ENCODE measurements at regions not wholly inside any gene's neighbourhood (a gene's known extent, or its start where the extent isn't known, plus 50 kb on each side); places are given as distances from the start of the nearest gene placed in this dataset.

GRCh38 chr4:115920637-115921036 is 807.2 kb upstream of the NDST4 start:
- no peak overlapping the region for H3K4me3 ChIP-seq (ENCODE audit: low read depth, low read length)
- TF ChIP-seq, protein P1, sequence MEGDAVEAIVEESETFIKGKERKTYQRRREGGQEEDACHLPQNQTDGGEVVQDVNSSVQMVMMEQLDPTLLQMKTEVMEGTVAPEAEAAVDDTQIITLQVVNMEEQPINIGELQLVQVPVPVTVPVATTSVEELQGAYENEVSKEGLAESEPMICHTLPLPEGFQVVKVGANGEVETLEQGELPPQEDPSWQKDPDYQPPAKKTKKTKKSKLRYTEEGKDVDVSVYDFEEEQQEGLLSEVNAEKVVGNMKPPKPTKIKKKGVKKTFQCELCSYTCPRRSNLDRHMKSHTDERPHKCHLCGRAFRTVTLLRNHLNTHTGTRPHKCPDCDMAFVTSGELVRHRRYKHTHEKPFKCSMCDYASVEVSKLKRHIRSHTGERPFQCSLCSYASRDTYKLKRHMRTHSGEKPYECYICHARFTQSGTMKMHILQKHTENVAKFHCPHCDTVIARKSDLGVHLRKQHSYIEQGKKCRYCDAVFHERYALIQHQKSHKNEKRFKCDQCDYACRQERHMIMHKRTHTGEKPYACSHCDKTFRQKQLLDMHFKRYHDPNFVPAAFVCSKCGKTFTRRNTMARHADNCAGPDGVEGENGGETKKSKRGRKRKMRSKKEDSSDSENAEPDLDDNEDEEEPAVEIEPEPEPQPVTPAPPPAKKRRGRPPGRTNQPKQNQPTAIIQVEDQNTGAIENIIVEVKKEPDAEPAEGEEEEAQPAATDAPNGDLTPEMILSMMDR (conservative IDR thresholded peaks at IDR 0.05; ENCODE audit: low read depth, low read length) = no peak
- DNase-seq (ENCODE audit: low read depth) = no peak

GRCh38 chr4:115918149-115918548 is 804.7 kb upstream of the NDST4 start:
- TF ChIP-seq, protein P1 (conservative IDR thresholded peaks at IDR 0.05; ENCODE audit: low read depth, low read length) = no peak
- no peak overlapping the region for H3K4me3 ChIP-seq (ENCODE audit: low read depth, low read length)
- DNase-seq (ENCODE audit: low read depth) = no peak

DNA sequence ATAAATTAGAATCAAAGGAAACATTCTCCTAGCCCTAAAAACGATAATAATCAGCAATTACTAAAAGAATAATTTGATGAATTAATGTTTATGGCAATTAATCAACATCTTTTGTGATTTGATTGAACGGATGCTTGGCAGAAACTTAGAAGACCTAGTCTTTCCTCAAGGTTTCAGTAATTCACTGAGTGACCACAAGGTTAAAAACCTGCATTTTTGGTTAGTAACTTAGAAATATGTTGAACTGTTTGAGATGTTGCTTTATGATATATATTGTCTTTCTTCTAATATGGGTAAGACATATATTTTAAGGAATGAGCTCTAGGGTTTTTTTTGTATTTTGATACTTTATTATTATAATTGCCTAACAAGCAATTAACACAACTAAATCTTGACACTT is 793.0 kb upstream of the NDST4 start:
- H3K4me3 ChIP-seq (ENCODE audit: low read depth, low read length) = no peak overlapping the region
- TF ChIP-seq, protein P1 (conservative IDR thresholded peaks at IDR 0.05; ENCODE audit: low read depth, low read length) = no peak
- no peak for DNase-seq (ENCODE audit: low read depth)

- no peak overlapping the region for H3K4me3 ChIP-seq (ENCODE audit: low read depth, low read length)
- DNase-seq (ENCODE audit: low read depth) = no peak
- TF ChIP-seq, protein P1 (conservative IDR thresholded peaks at IDR 0.05; ENCODE audit: low read depth, low read length) = no peak
Observed at GRCh38 chr4:115883847-115884246, 770.4 kb upstream of the NDST4 start.

GRCh38 chr4:115883231-115883630 is 769.8 kb upstream of the NDST4 start:
- TF ChIP-seq, protein P1 (conservative IDR thresholded peaks at IDR 0.05; ENCODE audit: low read depth, low read length) = no peak
- H3K4me3 ChIP-seq (ENCODE audit: low read depth, low read length) = no peak overlapping the region
- no peak for DNase-seq (ENCODE audit: low read depth)

GRCh38 chr4:115873048-115873447 is 759.6 kb upstream of the NDST4 start:
- H3K4me3 ChIP-seq (ENCODE audit: low read depth, low read length) = no peak overlapping the region
- TF ChIP-seq, protein P1 (conservative IDR thresholded peaks at IDR 0.05; ENCODE audit: low read depth, low read length) = no peak
- DNase-seq (ENCODE audit: low read depth) = no peak

- no peak for DNase-seq (ENCODE audit: low read depth)
- no peak overlapping the region for H3K4me3 ChIP-seq (ENCODE audit: low read depth, low read length)
- TF ChIP-seq, protein P1 (conservative IDR thresholded peaks at IDR 0.05; ENCODE audit: low read depth, low read length) = no peak
Observed at GRCh38 chr4:115871596-115871995, 758.2 kb upstream of the NDST4 start.

Measured in epithelial cell of proximal tubule (primary cell).